Epithelial cell of proximal tubule (primary cell): ENCODE measurements at regions not wholly inside any gene's neighbourhood (a gene's known extent, or its start where the extent isn't known, plus 50 kb on each side); places are given as distances from the start of the nearest gene placed in this dataset.

Source experiments
- DNase-seq: peaks from one replicate; pipeline ENCODE4 v3.0.0-alpha.2; 2011; ENCODE audit warnings: low read depth
- H3K4me3 ChIP-seq: 2 replicates; pipeline ENCODE4 v1.5.1; 2011; ENCODE audit warnings: low read depth, mild to moderate bottlenecking, low read length
- CTCF ChIP-seq: conservative IDR thresholded peaks from 2 replicates; pipeline ENCODE4 v1.5.1; 2012; ENCODE audit warnings: low read depth, mild to moderate bottlenecking, low read length

- DNase-seq, result no peak
- TF ChIP-seq CTCF, result no peak
Measured at GRCh38 chr2:133713049-133713580, 144.9 kb upstream of the NCKAP5 start.

GRCh38 chr2:133716166-133716565 lies 147.9 kb upstream of the NCKAP5 start:
- TF ChIP-seq CTCF, result no peak
- no peak overlapping the region for H3K4me3 ChIP-seq
- no peak for DNase-seq

More at GRCh38 chr2:133713049-133713580, 144.9 kb upstream of the NCKAP5 start:
- no peak overlapping the region for H3K4me3 ChIP-seq

GRCh38 chr2:133717497-133717896 lies 149.2 kb upstream of the NCKAP5 start:
- no peak for DNase-seq
- no peak for TF ChIP-seq CTCF
- no peak overlapping the region for H3K4me3 ChIP-seq

GRCh38 chr2:133718688-133719201 lies 150.5 kb upstream of the NCKAP5 start:
- peak; percentile 79 for DNase-seq

GRCh38 chr2:133720429-133720828 lies 152.2 kb upstream of the NCKAP5 start:
- no peak overlapping the region for H3K4me3 ChIP-seq
- TF ChIP-seq CTCF, result no peak
- no peak for DNase-seq

More at GRCh38 chr2:133718688-133719201, 150.5 kb upstream of the NCKAP5 start:
- no peak for TF ChIP-seq CTCF
- H3K4me3 ChIP-seq, result no peak overlapping the region

- TF ChIP-seq CTCF, result no peak
- H3K4me3 ChIP-seq, result no peak overlapping the region
Measured at GRCh38 chr2:133721118-133721517, 152.9 kb upstream of the NCKAP5 start.

GRCh38 chr2:133723133-133723532 lies 154.9 kb upstream of the NCKAP5 start:
- no peak for DNase-seq
- H3K4me3 ChIP-seq, result no peak overlapping the region
- no peak for TF ChIP-seq CTCF

More at GRCh38 chr2:133721118-133721517, 152.9 kb upstream of the NCKAP5 start:
- DNase-seq, result no peak
